ENCODE measurements at regions not wholly inside any gene's neighbourhood (a gene's known extent, or its start where the extent isn't known, plus 50 kb on each side); places are given as distances from the start of the nearest gene placed in this dataset.

DNA sequence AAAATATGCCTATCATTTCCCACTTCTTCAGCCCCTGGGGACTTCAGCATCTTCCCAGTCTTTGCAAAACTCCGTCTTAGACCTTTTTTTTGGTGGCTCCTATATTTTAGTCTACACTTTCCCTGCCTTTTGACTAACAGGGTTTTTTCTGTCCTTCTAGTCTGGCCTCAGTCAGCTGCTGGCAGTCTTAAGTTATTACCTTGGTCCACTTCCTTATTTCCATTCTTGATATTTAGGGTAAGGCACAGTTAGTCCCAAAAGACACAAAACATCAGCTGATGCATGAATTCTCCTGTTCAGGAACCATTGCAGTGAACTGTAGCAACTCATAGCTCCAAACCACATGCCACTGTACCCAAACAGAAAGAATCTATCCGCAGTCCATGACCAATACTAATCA, 234.6 kb upstream of the RFC3 start:
- Histone ChIP-seq H3K27me3 (replicated peaks; ENCODE audit: insufficient read depth, low read depth, low read length, poor library complexity) (no peaks in the 10 kb centered on the region), H3K36me3 (ENCODE audit: insufficient read depth, low read length, poor library complexity, severe bottlenecking) (no peaks in the 10 kb centered on the region), H3K9me3 (ENCODE audit: low read depth, low read length, poor library complexity, severe bottlenecking) (no peaks in the 10 kb centered on the region), H3K4me1 (ENCODE audit: insufficient read depth, low read length, poor library complexity, severe bottlenecking) (peaks cover 4% of the 10 kb centered on the region), H3K27ac (ENCODE audit: low read depth, low read length, poor library complexity, severe bottlenecking) (no peak overlapping the region), H3K4me3 (ENCODE audit: low read depth, low read length, poor library complexity, severe bottlenecking) (no peak overlapping the region)
- ChIA-PET CTCF (no interaction called here), POLR2A (ENCODE audit: low non-redundant PET) (no interaction called here)
- TF ChIP-seq EZH2 (IDR thresholded peaks at IDR 0.05; ENCODE audit: borderline replicate concordance, low read depth, low read length, poor library complexity, severe bottlenecking) = no peak
- TF ChIP-seq, protein P1, sequence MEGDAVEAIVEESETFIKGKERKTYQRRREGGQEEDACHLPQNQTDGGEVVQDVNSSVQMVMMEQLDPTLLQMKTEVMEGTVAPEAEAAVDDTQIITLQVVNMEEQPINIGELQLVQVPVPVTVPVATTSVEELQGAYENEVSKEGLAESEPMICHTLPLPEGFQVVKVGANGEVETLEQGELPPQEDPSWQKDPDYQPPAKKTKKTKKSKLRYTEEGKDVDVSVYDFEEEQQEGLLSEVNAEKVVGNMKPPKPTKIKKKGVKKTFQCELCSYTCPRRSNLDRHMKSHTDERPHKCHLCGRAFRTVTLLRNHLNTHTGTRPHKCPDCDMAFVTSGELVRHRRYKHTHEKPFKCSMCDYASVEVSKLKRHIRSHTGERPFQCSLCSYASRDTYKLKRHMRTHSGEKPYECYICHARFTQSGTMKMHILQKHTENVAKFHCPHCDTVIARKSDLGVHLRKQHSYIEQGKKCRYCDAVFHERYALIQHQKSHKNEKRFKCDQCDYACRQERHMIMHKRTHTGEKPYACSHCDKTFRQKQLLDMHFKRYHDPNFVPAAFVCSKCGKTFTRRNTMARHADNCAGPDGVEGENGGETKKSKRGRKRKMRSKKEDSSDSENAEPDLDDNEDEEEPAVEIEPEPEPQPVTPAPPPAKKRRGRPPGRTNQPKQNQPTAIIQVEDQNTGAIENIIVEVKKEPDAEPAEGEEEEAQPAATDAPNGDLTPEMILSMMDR (conservative IDR thresholded peaks at IDR 0.05; ENCODE audit: low read depth, low read length) = no peak
- DNase-seq (ENCODE audit: low spot score) = no peak
- intact Hi-C loops (cut with micrococcal nuclease; ENCODE audit: unreplicated experiment) = no loop called here
- no TSS peak for BruUV-seq (replicated peaks)

DNA sequence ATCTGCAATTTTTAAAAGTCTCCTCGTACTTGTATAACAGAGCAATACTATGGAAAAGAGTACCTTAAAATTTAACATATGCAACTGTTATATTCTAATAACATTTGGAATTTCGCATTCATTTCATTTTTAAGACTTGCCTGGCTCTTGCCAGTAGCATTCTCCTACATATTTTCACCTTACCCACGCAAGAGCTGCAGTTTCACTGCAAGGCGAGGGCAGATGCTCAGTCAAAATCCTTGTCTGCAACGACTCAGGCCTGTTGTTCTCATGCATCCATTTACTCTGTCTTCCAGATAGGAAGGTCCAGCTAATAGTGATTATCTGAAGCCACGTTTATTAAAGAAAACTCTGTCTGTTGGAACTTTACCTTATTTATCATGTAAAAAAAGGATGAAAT, 227.0 kb upstream of the RFC3 start:
- intact Hi-C loops (cut with micrococcal nuclease; ENCODE audit: unreplicated experiment) = no loop called here
- CTCF ChIA-PET = no interaction called here
- Histone ChIP-seq H3K27me3 (replicated peaks; ENCODE audit: insufficient read depth, low read depth, low read length, poor library complexity) (no peaks in the 10 kb centered on the region), H3K9me3 (ENCODE audit: low read depth, low read length, poor library complexity, severe bottlenecking) (no peaks in the 10 kb centered on the region), H3K4me1 (ENCODE audit: insufficient read depth, low read length, poor library complexity, severe bottlenecking) (peaks cover 8% of the 10 kb centered on the region), H3K36me3 (ENCODE audit: insufficient read depth, low read length, poor library complexity, severe bottlenecking) (no peaks in the 10 kb centered on the region), H3K27ac (ENCODE audit: low read depth, low read length, poor library complexity, severe bottlenecking) (no peak overlapping the region), H3K4me3 (ENCODE audit: low read depth, low read length, poor library complexity, severe bottlenecking) (no peak overlapping the region)
- POLR2A ChIA-PET (ENCODE audit: low non-redundant PET) = no interaction called here
- no peak for DNase-seq (ENCODE audit: low spot score)
- TF ChIP-seq, protein P1 (conservative IDR thresholded peaks at IDR 0.05; ENCODE audit: low read depth, low read length) = no peak
- BruUV-seq (replicated peaks) = no TSS peak

- TF ChIP-seq, protein P1 (conservative IDR thresholded peaks at IDR 0.05; ENCODE audit: low read depth, low read length) = peak; percentile 31; the same call in 1 of the 2 replicates
- TF ChIP-seq EZH2 (IDR thresholded peaks at IDR 0.05; ENCODE audit: borderline replicate concordance, low read depth, low read length, poor library complexity, severe bottlenecking) = no peak
- ChIA-PET POLR2A (ENCODE audit: low non-redundant PET) (no interaction called here), CTCF (no interaction called here)
- no peak overlapping the region for H3K4me3 ChIP-seq (ENCODE audit: low read depth, low read length, poor library complexity, severe bottlenecking)
- peaks cover 16% of the 10 kb centered on the region for H3K4me1 ChIP-seq (ENCODE audit: insufficient read depth, low read length, poor library complexity, severe bottlenecking)
- intact Hi-C loops (cut with micrococcal nuclease; ENCODE audit: unreplicated experiment) = no loop called here
- H3K27ac ChIP-seq (ENCODE audit: low read depth, low read length, poor library complexity, severe bottlenecking) = no peak overlapping the region
- H3K36me3 ChIP-seq (ENCODE audit: insufficient read depth, low read length, poor library complexity, severe bottlenecking) = no peaks in the 10 kb centered on the region
- DNase-seq (ENCODE audit: low spot score) = peak; percentile 8
- peaks cover 9% of the 10 kb centered on the region for H3K9me3 ChIP-seq (ENCODE audit: low read depth, low read length, poor library complexity, severe bottlenecking)
- no TSS peak for BruUV-seq (replicated peaks)
- no peaks in the 10 kb centered on the region for H3K27me3 ChIP-seq (replicated peaks; ENCODE audit: insufficient read depth, low read depth, low read length, poor library complexity)
Measured at GRCh38 chr13:33606692-33607091, 211.3 kb upstream of the RFC3 start.
